H1 (cell line): ENCODE measurements at regions not wholly inside any gene's neighbourhood (a gene's known extent, or its start where the extent isn't known, plus 50 kb on each side); places are given as distances from the start of the nearest gene placed in this dataset.
"Not testable (repeated sequence)": the region's sequence is repeated elsewhere in the genome, so short reads cannot be mapped to it uniquely, and the experiment has no call there.

ENCODE experiments used
- CTCF ChIA-PET: fragments of 300-600 bp; sonication (Branson Sonifier 250); formaldehyde crosslinking; loops from one replicate; lab custom pipeline; 2021; ENCODE audit not compliant: partially characterized antibody; lab: Charles Lee
- POLR2A ChIA-PET: fragments of 300-600 bp; sonication (Branson Sonifier 250); formaldehyde crosslinking; loops from one replicate; lab custom pipeline; 2021; ENCODE audit warnings: inconsistent platforms; ENCODE audit not compliant: partially characterized antibody; lab: Charles Lee
- DNase-seq, 2 experiments: peaks; one replicate each; pipeline versions ENCODE4 v3.0.0 to v3.0.0-alpha.2; 2010 to 2022; ENCODE audit warnings: low spot score in 2 of 2, low read depth in 1 of 2, mixed read lengths in 1 of 2
- FAIRE-seq: peaks from 2 replicates; lab custom pipeline; 2011; peaks lifted over from hg19 to GRCh38; lab: Jason Lieb, UNC
- H2AFZ ChIP-seq: 2 replicates; pipeline ENCODE4 v1.8.1; 2012; ENCODE audit warnings: low read length, inconsistent platforms
- H2AK5ac ChIP-seq: 2 replicates; pipeline ENCODE4 v1.6.1; 2013; ENCODE audit warnings: low read depth, low read length
- H2BK120ac ChIP-seq: replicated peaks from 2 replicates; pipeline ENCODE3; 2013; ENCODE audit warnings: low read depth, low read length, inconsistent platforms
- H2BK12ac ChIP-seq: 2 replicates; pipeline ENCODE4 v1.6.1; 2013; ENCODE audit warnings: low read depth, low read length
- H2BK15ac ChIP-seq: 2 replicates; pipeline ENCODE4 v1.6.1; 2013; ENCODE audit warnings: low read length
- H2BK20ac ChIP-seq: 2 replicates; pipeline ENCODE4 v1.6.1; 2013; ENCODE audit warnings: low read length
- H2BK5ac ChIP-seq: 2 replicates; pipeline ENCODE4 v1.6.1; 2013; ENCODE audit warnings: low read depth, low read length
- H3K14ac ChIP-seq: 2 replicates; pipeline ENCODE4 v1.6.1; 2013; ENCODE audit warnings: inconsistent platforms; ENCODE audit not compliant: insufficient read length
- H3K18ac ChIP-seq: 2 replicates; pipeline ENCODE4 v1.6.1; 2013; ENCODE audit warnings: low read length; ENCODE audit errors: extremely low read depth
- H3K23ac ChIP-seq: 2 replicates; pipeline ENCODE4 v1.6.1; 2013; ENCODE audit warnings: inconsistent platforms; ENCODE audit not compliant: insufficient read length
- H3K23me2 ChIP-seq: 2 replicates; pipeline ENCODE4 v1.6.1; 2013; ENCODE audit warnings: low read depth, low read length
- H3K27ac ChIP-seq: 2 replicates; pipeline ENCODE4 v1.6.1; 2011; ENCODE audit warnings: low read depth, low read length, inconsistent platforms
- H3K27me3 ChIP-seq, 4 experiments: replicated peaks in 1 of 4; 1 replicate in 1 of 4; 2 replicates in 3 of 4; pipeline versions ENCODE4 v1.6.1 to v1.8.1; 2011 to 2013; ENCODE audit warnings: low read length in 3 of 4, mild to moderate bottlenecking in 3 of 4, inconsistent platforms in 2 of 4, mixed read lengths in 2 of 4, moderate library complexity in 1 of 4; ENCODE audit not compliant: control insufficient read depth in 3 of 4, insufficient read depth in 3 of 4; ENCODE audit errors: extremely low read depth in 1 of 4
- H3K36me3 ChIP-seq, 4 experiments: 2 replicates each; pipeline versions ENCODE4 v1.6.1 to v1.8.1; 2011 to 2013; ENCODE audit warnings: mild to moderate bottlenecking in 4 of 4, low read length in 3 of 4, moderate library complexity in 2 of 4, control low read depth in 1 of 4, inconsistent platforms in 1 of 4; ENCODE audit not compliant: insufficient read depth in 4 of 4, control insufficient read depth in 2 of 4
- H3K4ac ChIP-seq: replicated peaks from 2 replicates; pipeline ENCODE3; 2013; ENCODE audit warnings: low read length, low read depth, mixed read lengths, inconsistent platforms; ENCODE audit not compliant: insufficient read length
- H3K4me1 ChIP-seq, 4 experiments: replicated peaks in 1 of 4; 1 replicate in 1 of 4; 2 replicates in 3 of 4; pipeline versions ENCODE4 v1.6.1 to v1.8.1; 2011 to 2013; ENCODE audit warnings: low read length in 3 of 4, inconsistent platforms in 2 of 4, mixed read lengths in 1 of 4; ENCODE audit not compliant: insufficient read depth in 4 of 4, control insufficient read depth in 3 of 4
- H3K4me2 ChIP-seq, 2 experiments: 2 replicates each; pipeline versions ENCODE4 v1.6.1 to v1.8.1; 2011 to 2013; ENCODE audit warnings: low read depth in 2 of 2, low read length in 2 of 2, control low read depth in 1 of 2, inconsistent platforms in 1 of 2, mild to moderate bottlenecking in 1 of 2; ENCODE audit not compliant: insufficient read depth in 1 of 2
- H3K4me3 ChIP-seq, 4 experiments: fragments of 200-600, 300-600 bp in 1 of 4; sonication (generic), shearing (Covaris generic), sonication (Bioruptor Twin) in 1 of 4; 2 replicates each; pipeline versions ENCODE4 v1.5.1 to v1.8.1; 2011 to 2016; ENCODE audit warnings: low read length in 4 of 4, low read depth in 3 of 4, control low read depth in 2 of 4, inconsistent platforms in 2 of 4, mild to moderate bottlenecking in 2 of 4, mixed read lengths in 1 of 4, moderate library complexity in 1 of 4; ENCODE audit not compliant: insufficient read depth in 2 of 4; ENCODE audit errors: extremely low read depth in 1 of 4
- H3K56ac ChIP-seq: replicated peaks from 2 replicates; pipeline ENCODE3; 2013; ENCODE audit warnings: low read depth, mild to moderate bottlenecking, mixed read lengths, low read length, inconsistent platforms; ENCODE audit not compliant: insufficient read length
- H3K79me1 ChIP-seq: 2 replicates; pipeline ENCODE4 v1.6.1; 2013; ENCODE audit warnings: low read depth, low read length, control low read depth
- H3K79me2 ChIP-seq, 2 experiments: 2 replicates each; pipeline versions ENCODE4 v1.6.1 to v1.8.1; 2012 to 2013; ENCODE audit warnings: low read length in 2 of 2, mild to moderate bottlenecking in 2 of 2, inconsistent platforms in 1 of 2; ENCODE audit not compliant: insufficient read depth in 2 of 2, control insufficient read depth in 1 of 2
- H3K9ac ChIP-seq, 4 experiments: replicated peaks in 1 of 4; 1 replicate in 1 of 4; 2 replicates in 3 of 4; pipeline versions ENCODE4 v1.6.1 to v1.8.1; 2011 to 2013; ENCODE audit warnings: low read depth in 3 of 4, low read length in 3 of 4, control low read depth in 2 of 4, mild to moderate bottlenecking in 2 of 4, moderate library complexity in 2 of 4, inconsistent platforms in 1 of 4; ENCODE audit errors: extremely low read depth in 1 of 4
- H3K9me3 ChIP-seq, 2 experiments: 2 replicates each; pipeline versions ENCODE4 v1.6.1 to v1.8.1; 2012 to 2013; ENCODE audit warnings: mild to moderate bottlenecking in 2 of 2, moderate library complexity in 2 of 2, control low read depth in 1 of 2, inconsistent platforms in 1 of 2, low read depth in 1 of 2, low read length in 1 of 2, mixed read lengths in 1 of 2; ENCODE audit not compliant: insufficient read depth in 2 of 2
- H4K20me1 ChIP-seq, 2 experiments: replicated peaks in 1 of 2; 2 replicates each; pipeline versions ENCODE3 to v1.8.1; 2011 to 2013; ENCODE audit warnings: inconsistent platforms in 2 of 2, low read length in 2 of 2, mild to moderate bottlenecking in 1 of 2; ENCODE audit not compliant: insufficient read depth in 2 of 2, control insufficient read depth in 1 of 2
- H4K5ac ChIP-seq: 2 replicates; pipeline ENCODE4 v1.6.1; 2013; ENCODE audit warnings: low read length, low read depth, mixed read lengths, inconsistent platforms; ENCODE audit not compliant: insufficient read length
- H4K8ac ChIP-seq: 2 replicates; pipeline ENCODE4 v1.8.0; 2013; ENCODE audit warnings: mild to moderate bottlenecking, moderate library complexity, low read length, inconsistent platforms; ENCODE audit not compliant: insufficient read depth; ENCODE audit errors: extremely low read depth
- H4K91ac ChIP-seq: replicated peaks from 2 replicates; pipeline ENCODE3; 2013; ENCODE audit warnings: low read length, mixed read lengths, inconsistent platforms; ENCODE audit not compliant: insufficient read length
- WGBS, 2 experiments: shearing (Covaris generic) in 1 of 2; methylation state at CpG; one replicate each; pipeline versions ENCODE4 v1.1.6 to v1.1.7; 2013 to 2015; ENCODE audit warnings: low lambda C conversion rate in 2 of 2, mixed read lengths in 2 of 2, inconsistent platforms in 1 of 2, low coverage in 1 of 2, missing lambda C conversion rate in 1 of 2; ENCODE audit not compliant: insufficient replicate concordance in 2 of 2, insufficient coverage in 1 of 2, insufficient read length in 1 of 2; ENCODE audit errors: extremely low coverage in 1 of 2, missing lambda C conversion rate in 1 of 2; 5-methylcytosine and 5-hydroxymethylcytosine counted together

GRCh38 chr2:89296820-89297398, 605.4 kb downstream of the RPIA start:
- H2BK12ac ChIP-seq, H3K14ac ChIP-seq, H4K91ac ChIP-seq, H3K4me3 ChIP-seq, H3K4me1 ChIP-seq, H2BK5ac ChIP-seq, H3K23ac ChIP-seq, H3K36me3 ChIP-seq, H3K9me3 ChIP-seq, H2BK15ac ChIP-seq, H3K4me2 ChIP-seq, H2AK5ac ChIP-seq, H4K5ac ChIP-seq, H3K18ac ChIP-seq, H3K9ac ChIP-seq, H4K8ac ChIP-seq, H3K23me2 ChIP-seq, H2BK120ac ChIP-seq, H3K27me3 ChIP-seq, H2AFZ ChIP-seq, CTCF ChIA-PET, FAIRE-seq, H3K79me1 ChIP-seq, H2BK20ac ChIP-seq, H3K4ac ChIP-seq, H4K20me1 ChIP-seq, DNase-seq, H3K27ac ChIP-seq, H3K79me2 ChIP-seq, POLR2A ChIA-PET, H3K56ac ChIP-seq: not testable (repeated sequence)
- no CpG with 5 or more reads among the region's 7 CpGs for WGBS, 2 experiments

- H2BK12ac ChIP-seq, DNase-seq, H2BK20ac ChIP-seq, H3K4ac ChIP-seq, CTCF ChIA-PET, H2BK5ac ChIP-seq, POLR2A ChIA-PET, H3K27ac ChIP-seq, H3K79me2 ChIP-seq, H3K27me3 ChIP-seq, H3K4me2 ChIP-seq, H4K8ac ChIP-seq, H2AK5ac ChIP-seq, H3K9ac ChIP-seq, H3K9me3 ChIP-seq, FAIRE-seq, H3K14ac ChIP-seq, H4K91ac ChIP-seq, H2BK15ac ChIP-seq, H3K79me1 ChIP-seq, H2AFZ ChIP-seq, H4K20me1 ChIP-seq, H3K36me3 ChIP-seq, H3K18ac ChIP-seq, H4K5ac ChIP-seq, H2BK120ac ChIP-seq, H3K4me1 ChIP-seq, H3K23ac ChIP-seq, H3K4me3 ChIP-seq, H3K56ac ChIP-seq, H3K23me2 ChIP-seq: not testable (repeated sequence)
These were observed 607.7 kb downstream of the RPIA start for GRCh38 chr2:89299196-89299595.
